ENCODE measurements at regions not wholly inside any gene's neighbourhood (a gene's known extent, or its start where the extent isn't known, plus 50 kb on each side); places are given as distances from the start of the nearest gene placed in this dataset.

- no peak for DNase-seq
- Histone ChIP-seq H3K9ac (ENCODE audit: low read depth, low read length) (no peak overlapping the region), H3K4ac (ENCODE audit: low read depth, low read length) (no peak overlapping the region), H3K4me3 (ENCODE audit: insufficient read depth, low read depth, low read length) (no peak overlapping the region), H2AFZ (replicated peaks; ENCODE audit: low read length, poor library complexity) (no peak overlapping the region), H3K4me2 (ENCODE audit: low read depth, low read length) (no peak overlapping the region), H3K36me3 (ENCODE audit: control insufficient read depth, insufficient read depth, low read length) (no peaks in the 10 kb centered on the region), H2BK15ac (ENCODE audit: low read depth, low read length) (no peak overlapping the region), H4K20me1 (ENCODE audit: insufficient read depth, low read length) (no peaks in the 10 kb centered on the region), H2AK5ac (ENCODE audit: low read depth, low read length) (no peak overlapping the region), H3K18ac (ENCODE audit: low read depth, low read length) (no peak overlapping the region), H3K14ac (replicated peaks; ENCODE audit: low read depth, low read length) (no peak overlapping the region), H2BK5ac (ENCODE audit: low read depth, low read length, poor library complexity, severe bottlenecking) (no peak overlapping the region), H3K9me3 (ENCODE audit: control insufficient read depth, insufficient read depth, low read length) (no peaks in the 10 kb centered on the region), H4K8ac (ENCODE audit: low read depth in 2 of 2, low read length in 2 of 2) (no peak overlapping the region), H3K79me1 (ENCODE audit: low read depth in 1 of 2, low read length in 2 of 2) (no peaks in the 10 kb centered on the region), H3K4me1 (ENCODE audit: control insufficient read depth, insufficient read depth, low read length) (no peaks in the 10 kb centered on the region), H3K27ac (ENCODE audit: insufficient read depth, low read length) (no peak overlapping the region), H2BK120ac (ENCODE audit: low read depth, low read length) (no peak overlapping the region), H2BK20ac (ENCODE audit: low read depth, low read length) (no peak overlapping the region), H4K91ac (ENCODE audit: insufficient read depth, low read depth, low read length) (no peak overlapping the region), H3K27me3 (ENCODE audit: control insufficient read depth, insufficient read depth, low read length) (no peaks in the 10 kb centered on the region), H3K9me1 (ENCODE audit: insufficient read depth, low read length) (no peaks in the 10 kb centered on the region), H3K56ac (ENCODE audit: extremely low read depth, insufficient read depth, low read length) (no peak overlapping the region), H3K23ac (ENCODE audit: low read depth, low read length) (no peak overlapping the region), H4K5ac (ENCODE audit: low read depth, low read length) (no peak overlapping the region), H2AK9ac (replicated peaks; ENCODE audit: low read depth, low read length, poor library complexity) (no peak overlapping the region)
- CTCF ChIA-PET: no interaction called here
- dilution Hi-C loops (cut with HindIII; ENCODE audit: low sequenced_read_pairs, unreplicated experiment) (no loop called here), in situ Hi-C loops (cut with MboI; ENCODE audit: low sequenced_read_pairs) (no loop called here), intact Hi-C loops (cut with micrococcal nuclease) (no loop called here)
- ATAC-seq (ENCODE audit: low read depth): no peak
- no TSS peak for BruUV-seq (replicated peaks)
- TF ChIP-seq MAFK (IDR thresholded peaks at IDR 0.05; ENCODE audit: low read depth, low read length): peak; percentile 79
- TF ChIP-seq CTCF (conservative IDR thresholded peaks at IDR 0.05; ENCODE audit: low read depth, low read length): no peak
- WGBS, 2 experiments (ENCODE audit: extremely low coverage in 2 of 2, insufficient read length in 1 of 2): no CpG with 5 or more reads among the region's 3 CpGs
- POLR2A ChIA-PET (ENCODE audit: unreplicated experiment): no interaction called here
These were observed 511.3 kb downstream of the HAO1 start for GRCh38 chr20:7428946-7429345.
